ENCODE measurements at regions not wholly inside any gene's neighbourhood (a gene's known extent, or its start where the extent isn't known, plus 50 kb on each side); places are given as distances from the start of the nearest gene placed in this dataset.

DNA sequence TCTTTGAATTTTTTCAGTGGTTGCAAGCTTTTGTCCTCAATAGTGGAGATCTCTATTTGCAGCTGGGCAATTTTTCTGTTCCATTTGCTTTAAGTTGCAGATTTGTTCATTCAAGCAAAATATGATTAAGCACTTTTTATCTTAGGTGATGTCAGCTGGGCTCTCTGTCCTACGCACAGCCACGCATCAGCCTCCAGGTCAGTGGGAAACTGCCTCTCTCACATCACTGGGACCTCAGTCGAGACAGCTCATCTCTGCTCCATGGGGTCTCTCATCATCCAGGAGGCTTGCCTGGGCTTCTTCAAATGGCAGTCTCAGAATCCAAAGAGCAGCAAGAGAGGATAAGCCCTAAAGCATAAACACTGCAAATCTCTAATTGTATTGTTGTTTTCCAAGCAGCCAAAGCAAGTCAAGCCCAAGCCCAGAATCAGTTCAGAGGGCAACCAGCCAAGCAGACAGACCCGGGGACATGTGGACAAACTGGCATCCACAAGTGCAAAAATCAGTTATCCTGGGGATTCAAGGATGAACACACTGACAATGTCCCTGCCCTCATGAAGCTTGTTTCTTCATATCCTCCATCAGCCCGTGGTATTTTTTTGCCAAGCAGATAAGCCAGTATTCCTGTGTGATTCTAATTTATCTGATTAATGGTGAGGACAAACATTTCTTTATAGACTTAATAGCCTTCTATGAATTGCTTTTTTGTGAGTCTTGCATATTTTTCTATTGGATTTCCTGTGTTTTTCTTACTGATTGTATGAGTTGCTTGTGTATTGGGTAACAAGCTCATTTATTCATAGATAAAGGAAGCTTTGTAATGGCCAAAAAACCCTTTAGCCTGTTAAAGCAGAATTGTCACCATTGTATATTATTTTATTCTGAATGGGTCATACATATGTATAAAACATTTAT, 262.5 kb downstream of the GXYLT1 start:
- DNase-seq: no peak

DNA sequence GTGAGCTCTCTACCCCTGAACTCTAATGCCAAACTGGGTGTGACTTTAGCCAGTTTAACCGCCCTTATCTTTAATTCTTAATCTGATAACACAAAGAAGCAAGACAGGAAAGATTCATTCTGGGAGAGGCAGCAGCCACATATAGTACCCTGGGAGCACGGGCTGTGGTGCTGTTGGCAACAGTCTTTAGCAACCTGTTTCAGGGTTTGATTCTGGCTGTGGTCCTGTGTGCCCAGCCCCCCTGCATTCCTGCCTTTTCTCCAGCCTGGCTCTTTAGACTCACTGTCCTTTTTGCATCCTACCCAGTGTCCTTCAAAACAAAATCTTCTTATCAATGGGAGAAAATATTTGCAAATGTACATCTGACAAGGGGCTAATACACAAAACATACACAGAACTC, 275.2 kb downstream of the GXYLT1 start:
- DNase-seq: no peak

DNA sequence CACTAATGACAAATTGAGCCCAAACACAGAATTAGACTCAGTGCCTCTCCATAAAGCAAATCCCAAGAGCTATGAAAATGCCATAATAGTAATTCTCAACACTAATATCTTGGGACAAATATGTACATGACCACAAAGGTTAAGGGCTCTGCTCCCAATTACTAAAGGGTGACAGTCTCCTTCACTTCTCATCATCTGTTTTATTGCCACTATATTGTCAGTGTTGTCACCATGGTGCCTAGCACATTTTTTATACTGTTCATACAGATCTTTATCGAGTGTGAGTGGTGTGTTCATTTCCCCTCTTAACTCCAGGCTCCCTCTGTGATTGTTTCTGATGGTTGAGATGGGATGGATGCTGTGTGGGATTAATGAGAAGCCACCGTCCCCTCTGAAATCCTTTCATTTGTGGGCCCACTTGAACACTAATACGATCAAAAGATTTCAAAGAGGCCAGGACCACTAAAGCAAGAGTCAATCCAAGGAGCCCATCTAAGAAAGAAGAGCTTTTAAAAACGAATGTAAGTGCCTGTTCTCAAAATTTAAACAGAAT, 277.7 kb downstream of the GXYLT1 start:
- no peak for DNase-seq

DNA sequence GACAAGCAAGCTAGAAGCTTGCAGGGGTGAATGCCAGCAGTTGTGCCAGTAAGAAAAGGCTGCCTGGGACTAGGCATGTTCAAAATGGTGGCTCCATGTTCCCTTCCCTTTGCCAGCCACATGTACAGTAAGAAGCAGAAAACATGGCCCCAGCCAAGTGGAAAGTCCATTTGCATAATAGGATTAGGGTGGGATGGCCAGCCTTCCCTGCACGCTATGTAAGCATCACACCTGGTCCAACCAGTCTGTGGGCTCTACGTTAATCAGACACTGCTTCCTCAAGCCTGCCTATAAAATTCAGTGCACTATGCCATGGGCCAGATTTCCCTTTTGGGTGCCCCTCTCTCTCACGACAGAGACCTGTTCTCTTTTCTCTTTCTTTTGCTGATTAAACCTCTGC, 288.4 kb downstream of the GXYLT1 start:
- no peak for DNase-seq

DNA sequence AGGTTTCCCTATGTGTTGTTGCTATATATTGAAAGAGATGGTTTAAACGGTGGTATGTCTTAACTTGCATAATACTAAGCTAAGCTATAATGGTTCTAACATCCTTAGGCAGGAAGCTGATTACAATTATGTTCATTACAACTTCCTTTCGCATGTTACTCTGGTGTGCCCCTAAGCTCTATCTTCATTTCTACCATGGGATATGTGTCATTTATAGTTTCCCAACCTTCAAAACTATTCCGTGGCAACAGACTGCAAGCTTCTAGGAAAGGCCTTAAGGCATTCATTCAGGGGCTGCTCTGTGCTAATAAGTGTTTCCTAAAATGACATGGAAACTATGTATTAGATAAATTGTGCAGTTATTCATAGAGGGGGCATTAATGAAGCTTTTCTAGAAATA, 294.6 kb downstream of the GXYLT1 start:
- DNase-seq: no peak

DNA sequence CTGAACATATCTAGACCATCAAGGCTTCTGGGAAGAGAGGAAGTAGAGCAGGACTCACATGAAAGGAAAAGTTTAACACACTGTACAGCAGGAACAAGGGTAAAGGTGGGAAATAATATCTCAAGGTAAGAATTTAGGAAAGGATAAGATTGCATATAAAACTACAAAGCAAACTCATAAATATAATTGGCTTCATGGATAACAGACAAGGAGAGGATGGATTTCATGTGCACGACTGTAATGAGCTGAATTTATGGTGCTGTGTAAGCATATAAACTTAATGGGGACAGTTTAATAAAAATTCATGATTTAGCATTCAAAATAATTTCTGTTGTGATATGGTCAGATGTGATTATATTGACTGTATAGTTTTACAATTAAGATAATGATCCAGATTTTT, 298.0 kb downstream of the GXYLT1 start:
- no peak for DNase-seq

- DNase-seq: no peak
Observed at GRCh38 chr12:41836416-41836815, 308.3 kb downstream of the GXYLT1 start.

- DNase-seq: no peak
Observed at GRCh38 chr12:41835556-41835955, 309.1 kb downstream of the GXYLT1 start.

- no peak for DNase-seq
Observed at GRCh38 chr12:41819948-41820347, 324.7 kb downstream of the GXYLT1 start.

DNA sequence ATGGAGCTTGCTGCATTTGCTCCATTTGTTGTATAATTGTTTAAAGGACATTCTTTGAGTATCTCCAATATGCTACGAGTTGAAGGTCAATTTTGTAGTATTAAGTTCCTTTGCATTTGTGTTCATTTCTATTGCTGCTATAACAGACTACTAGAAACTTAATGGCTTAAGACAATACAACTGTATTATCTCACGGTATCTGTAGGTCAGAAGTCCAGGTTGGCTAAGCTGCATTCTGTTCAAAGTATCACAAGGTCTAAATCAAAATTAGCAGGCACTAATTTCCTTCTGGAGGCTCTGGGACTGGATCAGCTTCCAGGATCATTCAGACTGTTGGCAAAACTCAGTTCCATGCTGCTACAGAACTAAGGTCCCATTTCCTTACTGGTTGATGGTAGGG, 340.6 kb downstream of the GXYLT1 start:
- no peak for DNase-seq

GRCh38 chr12:41802803-41803202, 341.9 kb downstream of the GXYLT1 start:
- DNase-seq: no peak

GRCh38 chr12:41801261-41801660, 343.4 kb downstream of the GXYLT1 start:
- DNase-seq: no peak

- no peak for DNase-seq
Observed at GRCh38 chr12:41799671-41800070, 345.0 kb downstream of the GXYLT1 start.

GRCh38 chr12:41795910-41796309, 348.8 kb downstream of the GXYLT1 start:
- no peak for DNase-seq

GRCh38 chr12:41795051-41795600, 349.5 kb downstream of the GXYLT1 start:
- DNase-seq: no peak

GRCh38 chr12:41794336-41794735, 350.3 kb downstream of the GXYLT1 start:
- DNase-seq: no peak

DNA sequence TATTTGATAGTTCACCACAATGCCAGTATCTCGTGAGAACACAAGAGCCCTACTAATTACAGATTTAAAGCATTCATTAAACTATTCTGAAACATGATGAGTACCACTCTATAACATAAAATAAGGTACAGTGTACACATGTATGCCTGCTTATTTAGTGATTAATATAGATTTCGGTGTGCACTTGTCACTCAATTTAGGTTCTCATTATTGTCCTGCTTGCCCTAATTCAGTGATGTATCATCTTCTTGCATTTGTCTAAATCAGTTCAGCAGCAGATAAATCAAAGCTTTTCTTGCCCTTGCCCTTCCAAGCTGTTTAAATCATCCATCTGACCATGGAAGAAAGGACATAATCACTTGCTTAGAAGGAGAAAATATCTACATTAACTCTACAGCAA, 359.7 kb downstream of the GXYLT1 start:
- DNase-seq: no peak

DNA sequence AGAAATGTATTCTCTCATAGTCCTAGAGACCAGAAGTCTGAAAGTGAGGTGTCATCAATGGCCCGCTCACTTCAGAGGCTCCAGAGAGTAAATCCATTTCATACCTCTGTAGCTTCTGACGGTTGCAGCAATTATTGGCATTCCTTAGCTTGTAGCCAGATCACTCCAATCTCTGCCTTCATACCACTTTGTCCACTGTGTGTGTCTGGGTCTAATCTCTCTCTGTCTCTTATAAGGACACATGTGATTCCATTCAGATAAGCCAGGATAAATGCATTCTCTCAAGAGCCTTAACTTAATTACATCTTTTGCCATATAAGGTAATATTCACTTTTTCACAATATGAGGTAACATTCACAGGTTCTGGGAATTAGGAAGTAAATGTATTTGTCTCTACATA, 365.7 kb downstream of the GXYLT1 start:
- DNase-seq: no peak

- no peak for DNase-seq
Observed at GRCh38 chr12:41777064-41777790, 367.4 kb downstream of the GXYLT1 start.

GRCh38 chr12:41772478-41772877, 372.2 kb downstream of the GXYLT1 start:
- DNase-seq: no peak

- DNase-seq: peak in 1 of 5 donors; percentile 20
Observed at GRCh38 chr12:41769810-41770209, 374.9 kb downstream of the GXYLT1 start.

DNA sequence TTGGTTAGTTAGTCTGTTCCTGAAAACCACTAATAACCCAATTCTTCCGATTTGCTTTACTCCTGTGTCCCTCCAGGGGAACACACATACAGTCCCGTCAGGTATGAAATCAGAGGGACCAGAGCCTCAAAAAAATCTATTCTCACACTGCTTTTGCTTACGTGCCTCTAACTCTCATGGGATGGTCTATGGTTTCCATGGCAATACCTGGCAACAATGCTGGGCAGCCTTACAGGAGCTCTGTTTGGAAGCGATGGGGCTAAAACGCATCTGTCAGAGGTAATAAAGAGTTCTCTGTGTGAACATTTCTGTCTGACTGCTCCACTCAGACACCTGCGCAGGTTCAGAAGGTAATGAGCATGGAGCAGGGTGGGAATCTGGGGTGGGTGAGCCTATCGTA, 376.2 kb downstream of the GXYLT1 start:
- no peak for DNase-seq

GRCh38 chr12:41762691-41763090, 382.0 kb downstream of the GXYLT1 start:
- no peak for DNase-seq

GRCh38 chr12:41745593-41745992, 399.1 kb downstream of the GXYLT1 start:
- no peak for DNase-seq

Data from T-helper 1 cell (primary cell).